ENCODE measurements at regions not wholly inside any gene's neighbourhood (a gene's known extent, or its start where the extent isn't known, plus 50 kb on each side); places are given as distances from the start of the nearest gene placed in this dataset.
"Not testable (repeated sequence)": the region's sequence is repeated elsewhere in the genome, so short reads cannot be mapped to it uniquely, and the experiment has no call there.

GRCh38 chr13:44744880-44745633, 168.9 kb upstream of the TSC22D1 start:
- DNase-seq = no peak

GRCh38 chr13:44739539-44739938, 163.4 kb upstream of the TSC22D1 start:
- DNase-seq = no peak

DNA sequence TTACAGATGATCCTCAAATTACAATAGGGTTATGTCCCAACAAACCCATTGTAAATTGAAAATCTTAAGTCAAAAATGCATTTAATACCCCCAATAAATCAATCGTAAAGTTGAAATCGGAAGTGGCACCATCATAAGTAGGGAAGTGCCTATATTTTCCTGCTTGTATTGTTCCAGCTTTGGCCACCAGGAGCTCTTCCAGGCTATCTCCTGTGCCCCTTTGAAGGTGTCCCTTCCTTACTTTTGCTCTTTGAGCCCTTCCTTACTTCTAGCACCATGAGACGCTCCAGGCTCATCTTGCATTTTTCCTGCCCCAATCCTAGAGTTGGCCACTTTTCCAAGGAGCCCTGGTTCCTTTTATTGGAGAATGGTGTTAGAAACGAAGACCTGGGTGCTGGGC, 163.0 kb upstream of the TSC22D1 start:
- no peak for DNase-seq

- DNase-seq = no peak
These were observed 162.3 kb upstream of the TSC22D1 start for GRCh38 chr13:44738463-44738862.

DNA sequence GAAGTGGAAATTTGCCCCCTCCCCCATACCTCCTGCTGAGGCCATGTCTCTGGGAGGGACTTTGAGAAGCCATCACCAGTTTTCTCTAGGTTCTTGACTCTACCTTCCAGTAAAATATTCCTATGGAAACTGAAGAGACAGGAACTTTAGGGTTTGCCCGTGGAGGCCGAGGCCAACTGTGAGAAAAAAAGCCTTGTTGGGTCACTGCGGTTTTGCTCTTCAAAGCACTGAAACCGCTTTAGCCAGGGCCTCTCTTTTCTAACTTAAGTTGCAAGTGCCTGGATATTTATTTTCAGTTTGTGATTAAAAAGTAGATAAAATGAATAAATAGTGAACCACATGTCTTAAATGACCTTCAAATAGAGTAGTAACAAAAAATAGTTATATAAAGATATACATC, 159.7 kb upstream of the TSC22D1 start:
- DNase-seq = no peak

DNA sequence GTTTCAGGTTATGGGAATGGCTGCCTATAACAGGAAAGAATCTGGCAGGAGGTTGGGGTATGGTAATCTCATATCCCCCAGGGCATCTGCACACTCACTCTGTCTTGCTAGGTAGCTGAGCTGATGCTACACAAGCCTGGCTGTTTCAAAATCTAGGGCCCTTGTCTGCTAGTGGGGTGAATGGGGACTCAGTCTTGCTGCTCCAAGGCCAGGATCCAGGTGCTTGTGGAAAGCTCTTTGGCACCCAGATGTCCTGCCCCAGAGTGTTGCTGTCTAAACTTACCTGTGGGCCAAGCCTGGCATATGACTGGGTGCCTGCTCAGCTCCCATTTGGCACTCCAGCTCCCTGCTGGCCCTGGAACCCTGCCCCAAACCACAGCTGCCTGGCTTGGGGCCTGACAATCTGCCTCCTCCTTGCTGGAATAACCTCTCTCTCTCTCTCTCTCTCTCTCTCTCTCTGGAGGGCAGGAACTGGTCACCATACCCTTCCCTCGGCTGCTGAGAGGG, 158.1 kb upstream of the TSC22D1 start:
- DNase-seq = peak; percentile 13

DNA sequence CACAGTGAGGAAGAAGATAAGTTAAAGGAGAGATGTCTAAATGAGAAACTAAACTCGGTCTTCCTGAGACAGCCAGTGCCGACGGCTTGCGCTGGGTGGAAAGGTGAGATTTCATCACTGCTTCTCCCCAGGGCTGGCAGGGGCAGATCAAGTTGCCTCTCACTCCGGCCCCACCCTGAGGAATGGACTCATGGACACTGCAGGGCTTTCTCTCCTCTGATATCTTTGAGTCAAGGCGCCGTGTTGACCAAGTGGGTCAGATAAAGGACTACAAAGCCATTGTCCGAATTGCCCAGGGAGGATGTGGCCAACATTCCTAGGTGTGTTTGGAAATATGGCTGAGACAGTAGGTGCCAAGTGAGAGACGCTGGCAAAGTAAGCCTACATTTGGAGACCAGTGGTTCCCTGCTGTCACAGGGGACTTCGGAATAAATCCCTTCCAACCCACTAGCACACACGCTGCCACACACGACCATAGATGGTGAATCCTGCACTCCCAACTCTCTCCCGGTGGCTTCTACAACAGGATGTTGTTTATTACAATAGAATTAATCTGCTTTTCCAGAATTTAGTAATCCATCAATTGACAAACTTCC, 156.5 kb upstream of the TSC22D1 start:
- no peak for DNase-seq

- peak; percentile 0 for DNase-seq
These were observed 154.7 kb upstream of the TSC22D1 start for GRCh38 chr13:44730851-44731250.

DNA sequence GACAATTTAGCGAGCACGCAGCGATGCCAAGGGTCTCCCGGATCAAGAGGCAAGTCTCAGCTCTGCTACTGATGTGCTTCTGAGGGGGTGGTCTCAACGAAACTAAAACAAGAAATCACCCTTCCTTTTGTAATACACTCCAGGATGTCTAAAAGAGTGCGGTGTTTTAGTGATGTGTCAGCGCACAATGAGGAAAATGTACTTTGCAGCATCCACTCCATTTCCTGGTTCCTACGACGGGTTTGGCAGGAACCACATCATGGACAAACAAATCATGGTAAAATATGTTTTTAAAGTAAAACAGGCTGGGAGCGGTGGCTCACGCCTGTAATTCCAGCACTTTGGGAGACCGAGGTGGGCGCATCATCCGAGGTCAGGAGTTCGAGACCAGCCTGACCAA, 154.0 kb upstream of the TSC22D1 start:
- no peak for DNase-seq

DNA sequence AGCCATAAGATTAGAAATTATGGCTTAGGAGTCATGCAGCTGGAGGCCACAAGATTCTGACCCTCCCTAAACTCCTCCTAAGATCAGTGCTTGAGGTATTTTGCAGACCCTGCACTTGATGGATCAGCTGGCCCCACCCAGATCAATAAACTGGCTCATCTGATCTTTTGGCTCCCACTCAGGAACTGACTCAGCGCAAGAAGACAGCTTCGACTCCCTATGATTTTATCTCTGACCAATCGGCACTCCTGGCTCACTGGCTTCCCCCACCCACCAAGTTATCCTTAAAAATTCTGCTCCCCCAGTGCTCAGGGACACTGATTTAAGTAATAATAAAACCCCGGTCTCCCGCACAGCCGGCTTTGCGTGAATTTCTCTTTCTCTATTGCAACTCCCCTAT, 151.5 kb upstream of the TSC22D1 start:
- not testable (repeated sequence) for DNase-seq

- DNase-seq = no peak
These were observed 150.6 kb upstream of the TSC22D1 start for GRCh38 chr13:44726778-44727177.

DNA sequence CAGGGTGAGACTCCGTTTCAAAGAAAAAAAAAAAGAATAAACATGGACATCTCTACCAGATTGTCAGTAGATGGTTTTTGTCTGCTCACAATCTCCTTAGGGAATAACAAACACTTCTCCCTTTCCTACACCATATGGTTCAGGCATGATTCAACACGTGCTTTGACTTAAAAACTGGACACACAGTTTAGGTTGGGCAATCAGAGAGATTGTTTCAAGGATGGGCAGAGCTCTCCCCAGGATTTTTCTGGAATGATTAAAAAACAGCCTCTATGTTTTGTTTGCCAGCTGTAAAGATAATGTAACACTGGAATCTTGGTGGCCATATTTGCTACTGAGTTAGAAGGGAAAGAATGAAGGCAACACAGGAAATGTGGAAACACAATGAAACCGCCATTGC, 150.1 kb upstream of the TSC22D1 start:
- DNase-seq = no peak

GRCh38 chr13:44719857-44720671, 143.9 kb upstream of the TSC22D1 start:
- DNase-seq = no peak

DNA sequence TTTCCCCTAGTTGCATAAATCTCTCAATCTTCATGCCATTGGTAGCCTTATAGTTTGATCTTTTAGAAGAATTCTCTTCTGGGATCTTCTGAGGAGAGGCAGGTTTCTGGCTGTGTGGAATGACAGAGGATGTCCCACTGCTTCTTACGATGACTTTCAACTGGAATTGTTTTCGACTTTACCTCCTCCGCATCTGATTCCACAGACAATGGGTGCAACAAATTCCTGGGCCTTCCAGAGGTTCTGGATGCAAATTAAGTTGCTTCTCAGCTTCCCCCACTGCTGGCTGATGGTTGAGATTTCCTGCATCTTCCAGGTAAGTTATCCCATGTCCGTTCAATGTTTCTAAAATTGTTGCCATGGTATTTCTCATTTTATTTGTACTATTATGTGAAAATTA, 142.3 kb upstream of the TSC22D1 start:
- no peak for DNase-seq

GRCh38 chr13:44715287-44716230, 139.4 kb upstream of the TSC22D1 start:
- peak; percentile 47 for DNase-seq

- no peak for DNase-seq
These were observed 137.8 kb upstream of the TSC22D1 start for GRCh38 chr13:44713788-44714469.

DNA sequence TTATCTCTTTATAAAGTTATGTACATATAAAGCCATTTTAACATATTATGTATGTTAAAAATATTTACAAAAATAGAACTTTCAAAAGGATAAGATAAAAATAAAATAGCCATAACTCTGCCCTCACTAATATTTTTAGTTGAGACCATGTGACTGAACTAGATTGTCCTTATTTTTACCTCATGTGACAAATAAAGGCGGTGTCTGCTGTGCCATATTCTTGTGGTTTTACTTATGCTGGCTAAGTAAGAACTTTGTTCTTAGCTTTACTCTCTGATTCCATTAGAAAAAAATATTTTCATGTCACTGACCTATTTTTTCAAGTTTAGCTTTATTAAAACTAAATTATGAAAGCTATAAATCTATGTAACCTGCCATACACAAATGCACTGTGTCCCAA, 135.6 kb upstream of the TSC22D1 start:
- DNase-seq = no peak

- no peak for DNase-seq
These were observed 134.4 kb upstream of the TSC22D1 start for GRCh38 chr13:44710576-44710975.

- DNase-seq = not testable (repeated sequence)
These were observed 128.7 kb upstream of the TSC22D1 start for GRCh38 chr13:44704811-44705210.

GRCh38 chr13:44703371-44703770, 127.2 kb upstream of the TSC22D1 start:
- DNase-seq = no peak

GRCh38 chr13:44698066-44698465, 121.9 kb upstream of the TSC22D1 start:
- no peak for DNase-seq

DNA sequence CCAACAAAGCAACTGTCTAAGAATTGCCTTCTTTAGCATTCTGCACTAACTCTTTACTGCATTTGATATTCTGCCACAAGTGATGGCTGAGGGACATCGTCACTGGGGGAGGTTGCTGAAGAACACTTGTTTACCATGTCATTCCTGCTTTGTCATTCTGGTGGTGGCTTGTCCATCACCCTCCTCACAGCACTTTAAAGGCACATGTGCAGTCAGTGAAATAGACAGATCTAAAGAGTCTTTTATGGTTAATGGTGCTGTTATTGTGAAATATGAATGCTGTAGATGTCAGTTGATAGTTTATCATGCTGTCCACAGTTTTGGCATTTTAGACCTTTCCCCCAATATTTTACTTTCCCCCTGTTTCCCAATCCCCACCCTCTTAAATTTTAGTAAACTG, 120.9 kb upstream of the TSC22D1 start:
- no peak for DNase-seq

Data from NCI-H1092 (cell line).